ENCODE measurements at regions not wholly inside any gene's neighbourhood (a gene's known extent, or its start where the extent isn't known, plus 50 kb on each side); places are given as distances from the start of the nearest gene placed in this dataset.

- TF ChIP-seq CHD7 (IDR thresholded peaks at IDR 0.05; ENCODE audit: insufficient replicate concordance, low read length) = no peak
- no peak for TF ChIP-seq CREB1 (IDR thresholded peaks at IDR 0.05)
- TF ChIP-seq GABPA (IDR thresholded peaks at IDR 0.05; ENCODE audit: borderline replicate concordance, insufficient read depth, low read length) = no peak
- TF ChIP-seq SUZ12 (IDR thresholded peaks at IDR 0.05; ENCODE audit: low read length) = no peak
- no peak for TF ChIP-seq EGR1 (IDR thresholded peaks at IDR 0.05; ENCODE audit: borderline replicate concordance, low read depth, low read length)
- no peak for TF ChIP-seq SIX5 (IDR thresholded peaks at IDR 0.05; ENCODE audit: low read depth, low read length)
- no peak for TF ChIP-seq JUN (IDR thresholded peaks at IDR 0.05; ENCODE audit: low read depth, low read length)
- TF ChIP-seq RNF2 (IDR thresholded peaks at IDR 0.05; ENCODE audit: borderline replicate concordance, low read depth, low read length, missing control alignments, poor library complexity, severe bottlenecking) = no peak
- TF ChIP-seq CTBP2 (IDR thresholded peaks at IDR 0.05; ENCODE audit: borderline replicate concordance, insufficient read depth, insufficient read length, low read length) = no peak
- no peak for TF ChIP-seq RAD21 (IDR thresholded peaks at IDR 0.05 in 1 of 2, conservative IDR thresholded peaks at IDR 0.05 in 1 of 2; ENCODE audit: low read depth in 2 of 2, low read length in 2 of 2)
- no peak for TF ChIP-seq SIRT6 (IDR thresholded peaks at IDR 0.05; ENCODE audit: low read length)
- no peak for TF ChIP-seq MAX (IDR thresholded peaks at IDR 0.05)
Observed at GRCh38 chr18:56455874-56456273, 182.5 kb downstream of the TXNL1 start (continued).

Measured in H1 (cell line).